ENCODE measurements at regions not wholly inside any gene's neighbourhood (a gene's known extent, or its start where the extent isn't known, plus 50 kb on each side); places are given as distances from the start of the nearest gene placed in this dataset.

DNA sequence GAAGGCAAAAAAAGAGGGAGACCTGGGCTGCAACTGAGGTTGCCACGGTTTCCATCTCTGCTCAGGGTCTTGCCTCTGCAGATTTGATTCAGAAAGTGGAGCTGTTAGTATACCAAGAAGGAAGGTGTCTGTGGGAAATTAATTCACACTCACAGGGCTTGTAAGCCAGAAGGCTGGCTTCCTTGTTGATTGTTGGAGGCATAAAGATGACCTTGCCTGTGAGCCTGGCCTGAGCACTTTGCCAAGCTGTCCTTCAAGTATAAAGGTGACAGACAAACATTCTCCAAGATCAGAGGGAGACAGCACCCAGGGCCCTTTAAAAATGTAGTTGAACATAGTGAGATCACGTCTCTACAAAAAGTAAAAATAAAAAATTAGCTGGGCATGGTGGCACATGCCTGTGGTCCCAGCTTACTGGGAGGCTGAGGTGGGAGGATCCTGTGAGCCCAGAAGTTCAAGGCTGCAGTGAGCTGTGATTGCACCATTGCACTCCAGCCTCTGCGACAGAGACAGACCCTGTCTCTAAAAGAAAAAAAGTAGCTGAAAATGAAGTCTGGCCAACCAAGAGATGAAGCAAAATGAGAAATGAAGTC, 91.2 kb upstream of the UXS1 start (continued):
- TF ChIP-seq, protein P1, sequence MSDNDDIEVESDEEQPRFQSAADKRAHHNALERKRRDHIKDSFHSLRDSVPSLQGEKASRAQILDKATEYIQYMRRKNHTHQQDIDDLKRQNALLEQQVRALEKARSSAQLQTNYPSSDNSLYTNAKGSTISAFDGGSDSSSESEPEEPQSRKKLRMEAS (IDR thresholded peaks at IDR 0.05; ENCODE audit: low read depth): no peak
- no peak for TF ChIP-seq CHD2 (IDR thresholded peaks at IDR 0.05; ENCODE audit: low read length, partially characterized antibody)

DNA sequence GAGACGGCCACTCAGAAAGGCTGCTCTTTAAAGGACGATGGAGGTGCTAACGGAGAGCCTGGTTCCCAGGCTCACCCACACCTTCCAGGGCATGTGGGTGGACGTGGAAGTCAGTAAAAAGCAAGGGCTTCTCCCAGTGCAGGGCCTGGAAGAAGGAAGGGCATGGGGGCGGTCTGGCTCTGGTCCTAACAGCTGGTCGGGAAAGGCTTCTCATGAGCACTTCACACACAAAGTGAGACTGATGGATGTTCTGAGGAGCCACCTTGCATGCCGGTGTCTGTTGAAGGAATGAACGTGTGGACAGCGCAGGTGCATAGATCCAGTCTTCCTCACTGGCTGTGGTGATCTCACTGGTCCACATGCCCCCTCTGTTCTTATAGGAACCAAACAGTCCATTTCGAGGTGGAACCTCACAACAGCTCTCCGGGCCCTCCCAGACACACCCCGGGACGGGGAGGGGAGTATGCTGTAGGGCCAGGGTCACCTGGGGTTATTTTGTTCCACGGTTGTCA, 90.6 kb upstream of the UXS1 start:
- H3K27me3 ChIP-seq (ENCODE audit: insufficient read depth): no peaks in the 10 kb centered on the region
- CTCF ChIA-PET: no interaction called here

DNA sequence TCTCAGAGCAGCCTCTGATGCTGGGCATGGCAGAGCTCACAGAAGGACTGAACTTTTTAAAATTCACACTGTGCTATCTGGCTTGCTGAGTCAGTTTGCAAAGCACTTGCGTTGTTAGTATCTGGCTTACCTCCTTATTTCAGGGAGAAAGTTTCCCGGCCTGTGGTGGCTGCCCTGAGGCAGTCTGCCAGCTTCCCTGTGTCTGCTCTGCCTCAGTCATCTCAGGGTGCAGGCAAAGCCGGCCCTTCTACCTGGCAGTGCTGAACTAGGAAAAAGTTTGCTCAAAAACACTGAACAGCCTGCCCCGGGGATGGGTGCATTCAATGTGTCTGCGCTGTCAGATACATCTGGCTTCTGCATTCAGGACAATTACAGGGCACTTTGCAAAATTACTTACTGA, 90.2 kb upstream of the UXS1 start:
- Histone ChIP-seq H3K36me3 (replicated peaks in 1 of 2; ENCODE audit: control insufficient read depth in 1 of 2, insufficient read depth in 2 of 2, low read length in 1 of 2) (no peaks in the 10 kb centered on the region), H3K27me3 (ENCODE audit: insufficient read depth) (no peaks in the 10 kb centered on the region), H3F3A (replicated peaks; ENCODE audit: insufficient read depth) (no peaks in the 10 kb centered on the region), H4K20me1 (ENCODE audit: insufficient read depth) (no peaks in the 10 kb centered on the region), H3K4me1 (ENCODE audit: control insufficient read depth in 1 of 2, insufficient read depth in 2 of 2, low read depth in 1 of 2, low read length in 1 of 2) (peaks cover 0 to 7% of the 10 kb centered on the region in 2 experiments; a peak in 1 of 4 replicates), H3K9ac (no peak overlapping the region), H2AFZ (ENCODE audit: low read depth) (no peak overlapping the region), H3K79me2 (ENCODE audit: insufficient read depth) (no peaks in the 10 kb centered on the region), H3K4me2 (no peak overlapping the region), H3K27ac (ENCODE audit: low read depth in 2 of 2, low read length in 1 of 2) (no peak overlapping the region), H3K9me3 (no peaks in the 10 kb centered on the region), H3K9me2 (no peaks in the 10 kb centered on the region), H3K4me3 (ENCODE audit: low read depth in 2 of 2, low read length in 1 of 2) (no peak overlapping the region)
- ChIA-PET POLR2A (no interaction called here), CTCF (no interaction called here)
- no peak for DNase-seq
- 28% methylated on average over 5 of the region's 5 CpGs for WGBS (ENCODE audit: low lambda C conversion rate)
- no peak for TF ChIP-seq TAF1 (IDR thresholded peaks at IDR 0.05; ENCODE audit: borderline replicate concordance, low read depth, low read length)
- TF ChIP-seq CHD2 (IDR thresholded peaks at IDR 0.05; ENCODE audit: low read length, partially characterized antibody): no peak
- no peak for TF ChIP-seq RXRA (IDR thresholded peaks at IDR 0.05; ENCODE audit: borderline replicate concordance, low read depth)
- TF ChIP-seq EP300 (IDR thresholded peaks at IDR 0.05; ENCODE audit: borderline replicate concordance in 1 of 2, low read depth in 1 of 2, low read length in 1 of 2): no peak
- no peak for TF ChIP-seq TEAD4 (IDR thresholded peaks at IDR 0.05; ENCODE audit: borderline replicate concordance, insufficient read depth)
- no peak for TF ChIP-seq GABPA (IDR thresholded peaks at IDR 0.05; ENCODE audit: low read depth)
- no peak for TF ChIP-seq GATA2 (CRISPR knock-in tag; IDR thresholded peaks at IDR 0.05)
- TF ChIP-seq, protein P2, sequence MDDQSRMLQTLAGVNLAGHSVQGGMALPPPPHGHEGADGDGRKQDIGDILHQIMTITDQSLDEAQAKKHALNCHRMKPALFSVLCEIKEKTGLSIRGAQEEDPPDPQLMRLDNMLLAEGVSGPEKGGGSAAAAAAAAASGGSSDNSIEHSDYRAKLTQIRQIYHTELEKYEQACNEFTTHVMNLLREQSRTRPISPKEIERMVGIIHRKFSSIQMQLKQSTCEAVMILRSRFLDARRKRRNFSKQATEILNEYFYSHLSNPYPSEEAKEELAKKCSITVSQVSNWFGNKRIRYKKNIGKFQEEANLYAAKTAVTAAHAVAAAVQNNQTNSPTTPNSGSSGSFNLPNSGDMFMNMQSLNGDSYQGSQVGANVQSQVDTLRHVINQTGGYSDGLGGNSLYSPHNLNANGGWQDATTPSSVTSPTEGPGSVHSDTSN (IDR thresholded peaks at IDR 0.05): no peak

More for the DNA sequence above, 90.6 kb upstream of the UXS1 start:
- Histone ChIP-seq H3K79me2 (ENCODE audit: insufficient read depth) (no peaks in the 10 kb centered on the region), H2AFZ (ENCODE audit: low read depth) (no peak overlapping the region), H3K9me3 (no peaks in the 10 kb centered on the region), H3K36me3 (replicated peaks in 1 of 2; ENCODE audit: control insufficient read depth in 1 of 2, insufficient read depth in 2 of 2, low read length in 1 of 2) (no peaks in the 10 kb centered on the region), H3K27ac (ENCODE audit: low read depth in 2 of 2, low read length in 1 of 2) (no peak overlapping the region), H3K9me2 (no peaks in the 10 kb centered on the region), H3K4me3 (ENCODE audit: low read depth in 2 of 2, low read length in 1 of 2) (no peak overlapping the region), H3K4me1 (ENCODE audit: control insufficient read depth in 1 of 2, insufficient read depth in 2 of 2, low read depth in 1 of 2, low read length in 1 of 2) (peaks cover 0 to 7% of the 10 kb centered on the region in 2 experiments; a peak in 1 of 4 replicates), H4K20me1 (ENCODE audit: insufficient read depth) (no peaks in the 10 kb centered on the region), H3K4me2 (no peak overlapping the region), H3K9ac (no peak overlapping the region), H3F3A (replicated peaks; ENCODE audit: insufficient read depth) (no peaks in the 10 kb centered on the region)
- no peak for DNase-seq
- POLR2A ChIA-PET: no interaction called here
- TF ChIP-seq, protein P3, sequence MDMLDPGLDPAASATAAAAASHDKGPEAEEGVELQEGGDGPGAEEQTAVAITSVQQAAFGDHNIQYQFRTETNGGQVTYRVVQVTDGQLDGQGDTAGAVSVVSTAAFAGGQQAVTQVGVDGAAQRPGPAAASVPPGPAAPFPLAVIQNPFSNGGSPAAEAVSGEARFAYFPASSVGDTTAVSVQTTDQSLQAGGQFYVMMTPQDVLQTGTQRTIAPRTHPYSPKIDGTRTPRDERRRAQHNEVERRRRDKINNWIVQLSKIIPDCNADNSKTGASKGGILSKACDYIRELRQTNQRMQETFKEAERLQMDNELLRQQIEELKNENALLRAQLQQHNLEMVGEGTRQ (IDR thresholded peaks at IDR 0.05; ENCODE audit: borderline replicate concordance, low read depth, low read length): no peak
- TF ChIP-seq TCF12 (IDR thresholded peaks at IDR 0.05) (no peak), ELF1 (IDR thresholded peaks at IDR 0.05) (no peak), NFIC (IDR thresholded peaks at IDR 0.05; ENCODE audit: borderline replicate concordance) (no peak), FOSL2 (IDR thresholded peaks at IDR 0.05; ENCODE audit: borderline replicate concordance, low read depth) (no peak)
- TF ChIP-seq, protein P2 (IDR thresholded peaks at IDR 0.05): no peak
- TF ChIP-seq, protein P4, sequence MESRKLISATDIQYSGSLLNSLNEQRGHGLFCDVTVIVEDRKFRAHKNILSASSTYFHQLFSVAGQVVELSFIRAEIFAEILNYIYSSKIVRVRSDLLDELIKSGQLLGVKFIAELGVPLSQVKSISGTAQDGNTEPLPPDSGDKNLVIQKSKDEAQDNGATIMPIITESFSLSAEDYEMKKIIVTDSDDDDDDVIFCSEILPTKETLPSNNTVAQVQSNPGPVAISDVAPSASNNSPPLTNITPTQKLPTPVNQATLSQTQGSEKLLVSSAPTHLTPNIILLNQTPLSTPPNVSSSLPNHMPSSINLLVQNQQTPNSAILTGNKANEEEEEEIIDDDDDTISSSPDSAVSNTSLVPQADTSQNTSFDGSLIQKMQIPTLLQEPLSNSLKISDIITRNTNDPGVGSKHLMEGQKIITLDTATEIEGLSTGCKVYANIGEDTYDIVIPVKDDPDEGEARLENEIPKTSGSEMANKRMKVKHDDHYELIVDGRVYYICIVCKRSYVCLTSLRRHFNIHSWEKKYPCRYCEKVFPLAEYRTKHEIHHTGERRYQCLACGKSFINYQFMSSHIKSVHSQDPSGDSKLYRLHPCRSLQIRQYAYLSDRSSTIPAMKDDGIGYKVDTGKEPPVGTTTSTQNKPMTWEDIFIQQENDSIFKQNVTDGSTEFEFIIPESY (IDR thresholded peaks at IDR 0.05; ENCODE audit: borderline replicate concordance, low read depth): no peak
- 36% methylated on average over 12 of the region's 14 CpGs for WGBS (ENCODE audit: low lambda C conversion rate)

Measured in SK-N-SH (cell line).